ENCODE measurements at regions not wholly inside any gene's neighbourhood (a gene's known extent, or its start where the extent isn't known, plus 50 kb on each side); places are given as distances from the start of the nearest gene placed in this dataset.

GRCh38 chr3:20808864-20809263 is 622.9 kb upstream of the SGO1 start:
- TF ChIP-seq, protein P1, sequence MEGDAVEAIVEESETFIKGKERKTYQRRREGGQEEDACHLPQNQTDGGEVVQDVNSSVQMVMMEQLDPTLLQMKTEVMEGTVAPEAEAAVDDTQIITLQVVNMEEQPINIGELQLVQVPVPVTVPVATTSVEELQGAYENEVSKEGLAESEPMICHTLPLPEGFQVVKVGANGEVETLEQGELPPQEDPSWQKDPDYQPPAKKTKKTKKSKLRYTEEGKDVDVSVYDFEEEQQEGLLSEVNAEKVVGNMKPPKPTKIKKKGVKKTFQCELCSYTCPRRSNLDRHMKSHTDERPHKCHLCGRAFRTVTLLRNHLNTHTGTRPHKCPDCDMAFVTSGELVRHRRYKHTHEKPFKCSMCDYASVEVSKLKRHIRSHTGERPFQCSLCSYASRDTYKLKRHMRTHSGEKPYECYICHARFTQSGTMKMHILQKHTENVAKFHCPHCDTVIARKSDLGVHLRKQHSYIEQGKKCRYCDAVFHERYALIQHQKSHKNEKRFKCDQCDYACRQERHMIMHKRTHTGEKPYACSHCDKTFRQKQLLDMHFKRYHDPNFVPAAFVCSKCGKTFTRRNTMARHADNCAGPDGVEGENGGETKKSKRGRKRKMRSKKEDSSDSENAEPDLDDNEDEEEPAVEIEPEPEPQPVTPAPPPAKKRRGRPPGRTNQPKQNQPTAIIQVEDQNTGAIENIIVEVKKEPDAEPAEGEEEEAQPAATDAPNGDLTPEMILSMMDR (IDR thresholded peaks at IDR 0.05): no peak
- Histone ChIP-seq H3K27ac (no peak overlapping the region), H3K4me1 (no peaks in the 10 kb centered on the region), H3K27me3 (no peaks in the 10 kb centered on the region), H3K4me3 (no peak overlapping the region), H3K9me3 (peaks cover 0 to 7% of the 10 kb centered on the region in 2 donors), H3K36me3 (no peaks in the 10 kb centered on the region)
- DNase-seq (no peak), ATAC-seq (no peak)
- intact Hi-C loops (cut with DNase I): no loop called here

DNA sequence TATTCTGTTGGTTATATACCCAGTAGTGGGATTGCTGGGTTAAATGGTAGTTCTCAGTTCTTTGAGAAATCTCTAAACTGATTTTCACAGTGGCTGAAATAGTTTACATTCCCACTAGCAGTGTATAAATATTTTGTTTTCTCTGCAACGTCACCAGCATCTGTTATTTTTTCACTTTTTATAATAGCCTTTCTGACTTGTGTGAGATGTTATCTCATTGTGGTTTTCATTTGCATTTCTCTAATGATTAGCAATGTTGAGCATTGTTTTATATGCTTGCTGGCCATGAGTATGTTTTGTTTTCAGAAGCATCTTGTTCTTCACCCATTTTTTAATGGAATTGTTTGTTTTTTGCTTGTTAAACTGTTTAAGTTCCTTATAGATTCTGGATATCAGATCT is 612.7 kb upstream of the SGO1 start:
- Histone ChIP-seq H3K36me3 (no peaks in the 10 kb centered on the region), H3K4me3 (no peak overlapping the region), H3K27me3 (no peaks in the 10 kb centered on the region), H3K27ac (no peak overlapping the region), H3K4me1 (no peaks in the 10 kb centered on the region), H3K9me3 (peaks cover 0 to 22% of the 10 kb centered on the region in 2 donors)
- intact Hi-C loops (cut with DNase I): no loop called here
- TF ChIP-seq, protein P1 (IDR thresholded peaks at IDR 0.05): no peak
- DNase-seq (no peak), ATAC-seq (no peak)

- ATAC-seq: no peak
- H3K36me3 ChIP-seq: no peaks in the 10 kb centered on the region
- no peak overlapping the region for H3K4me3 ChIP-seq
- H3K4me1 ChIP-seq: no peaks in the 10 kb centered on the region
- DNase-seq: no peak
- intact Hi-C loops (cut with DNase I): no loop called here
- H3K27me3 ChIP-seq: no peaks in the 10 kb centered on the region
- H3K9me3 ChIP-seq: peaks cover 0 to 19% of the 10 kb centered on the region in 2 donors
- TF ChIP-seq, protein P1 (IDR thresholded peaks at IDR 0.05): no peak
- no peak overlapping the region for H3K27ac ChIP-seq
These were observed 601.0 kb upstream of the SGO1 start for GRCh38 chr3:20787005-20787404.

GRCh38 chr3:20776692-20777091 is 590.7 kb upstream of the SGO1 start:
- H3K4me1 ChIP-seq: no peaks in the 10 kb centered on the region
- TF ChIP-seq, protein P1 (IDR thresholded peaks at IDR 0.05): no peak
- H3K4me3 ChIP-seq: no peak overlapping the region
- intact Hi-C loops (cut with DNase I): no loop called here
- no peaks in the 10 kb centered on the region for H3K27me3 ChIP-seq
- ATAC-seq (no peak), DNase-seq (no peak)
- no peak overlapping the region for H3K27ac ChIP-seq
- peaks cover 0 to 8% of the 10 kb centered on the region in 2 donors for H3K9me3 ChIP-seq
- H3K36me3 ChIP-seq: no peaks in the 10 kb centered on the region

- peaks cover 0 to 8% of the 10 kb centered on the region in 2 donors for H3K9me3 ChIP-seq
- H3K27me3 ChIP-seq: no peaks in the 10 kb centered on the region
- H3K27ac ChIP-seq: no peak overlapping the region
- no peak for ATAC-seq
- no peak overlapping the region for H3K4me3 ChIP-seq
- DNase-seq: no peak
- TF ChIP-seq, protein P1 (IDR thresholded peaks at IDR 0.05): no peak
- no peaks in the 10 kb centered on the region for H3K36me3 ChIP-seq
- intact Hi-C loops (cut with DNase I): no loop called here
- H3K4me1 ChIP-seq: no peaks in the 10 kb centered on the region
These were observed 590.3 kb upstream of the SGO1 start for GRCh38 chr3:20776286-20776685.

All from left lung (tissue), 4 donors.